Endothelial cell of umbilical vein (primary cell): ENCODE measurements at regions not wholly inside any gene's neighbourhood (a gene's known extent, or its start where the extent isn't known, plus 50 kb on each side); places are given as distances from the start of the nearest gene placed in this dataset.

Experiments
- BruUV-seq: library from RNA; stranded (reverse); fragments of 400-500 nt; replicated peaks from 2 replicates; lab custom pipeline; 2021; lab: Mats Ljungman, UMichigan
- CTCF ChIA-PET: fragments of 300-600, 350-600 bp; sonication (Branson Sonifier 250); formaldehyde crosslinking; loops from one replicate; lab custom pipeline; 2021; ENCODE audit warnings: antibody characterized with exemption, inconsistent platforms; lab: Charles Lee
- POLR2A ChIA-PET: fragments of 300-600, 350-600 bp; sonication (Branson Sonifier 250); formaldehyde crosslinking; loops from one replicate; lab custom pipeline; 2021; ENCODE audit warnings: antibody characterized with exemption, inconsistent platforms; lab: Charles Lee
- DNase-seq: peaks from one replicate; pipeline ENCODE4 v3.0.0-alpha.2; 2011; ENCODE audit warnings: low read depth, low spot score
- FAIRE-seq: peaks from 2 replicates; lab custom pipeline; 2011; peaks lifted over from hg19 to GRCh38; lab: Jason Lieb, UNC
- H2AFZ ChIP-seq: 2 replicates; pipeline ENCODE4 v1.6.0; 2012; ENCODE audit warnings: low read depth, low read length, control low read depth, inconsistent platforms
- H3K27ac ChIP-seq: 2 replicates; pipeline ENCODE4 v1.5.1; 2011; ENCODE audit warnings: low read depth, mild to moderate bottlenecking, control low read depth, low read length, moderate library complexity; ENCODE audit not compliant: insufficient read depth
- H3K27me3 ChIP-seq, 2 experiments: 2 replicates each; pipeline versions ENCODE4 v1.6.0 to v1.6.1; 2011; ENCODE audit warnings: low read length in 2 of 2, mixed read lengths in 1 of 2; ENCODE audit not compliant: control insufficient read depth in 2 of 2, insufficient read depth in 2 of 2
- H3K36me3 ChIP-seq, 2 experiments: 2 replicates in 1 of 2; 3 replicates in 1 of 2; pipeline ENCODE4 v1.5.1; 2011; ENCODE audit warnings: low read length in 2 of 2, mild to moderate bottlenecking in 1 of 2, moderate library complexity in 1 of 2; ENCODE audit not compliant: control insufficient read depth in 2 of 2, insufficient read depth in 2 of 2; ENCODE audit errors: extremely low read depth in 1 of 2
- H3K4me1 ChIP-seq: 3 replicates; pipeline ENCODE4 v1.5.1; 2011; ENCODE audit warnings: mild to moderate bottlenecking, low read length; ENCODE audit not compliant: control insufficient read depth, insufficient read depth; ENCODE audit errors: extremely low read depth
- H3K4me2 ChIP-seq: 2 replicates; pipeline ENCODE4 v1.6.1; 2011; ENCODE audit warnings: low read length, control low read depth, mixed read lengths; ENCODE audit not compliant: insufficient read depth
- H3K4me3 ChIP-seq, 3 experiments: fragments of 200-600 bp in 1 of 3; sonication (generic), shearing (Covaris generic) in 1 of 3; replicated peaks in 1 of 3; 2 replicates each; pipeline ENCODE4 v1.5.1; 2011 to 2016; ENCODE audit warnings: control low read depth in 3 of 3, low read length in 3 of 3, mild to moderate bottlenecking in 2 of 3, inconsistent platforms in 1 of 3, low read depth in 1 of 3, moderate library complexity in 1 of 3; ENCODE audit not compliant: insufficient read depth in 1 of 3
- H3K79me2 ChIP-seq: 2 replicates; pipeline ENCODE4 v1.6.0; 2012; ENCODE audit warnings: low read length, inconsistent platforms; ENCODE audit not compliant: control insufficient read depth, insufficient read depth
- H3K9ac ChIP-seq: replicated peaks from 2 replicates; pipeline ENCODE3; 2011; ENCODE audit warnings: low read length, control low read depth; ENCODE audit not compliant: insufficient read depth; ENCODE audit errors: extremely low read depth
- H3K9me1 ChIP-seq: replicated peaks from 3 replicates; pipeline ENCODE4 v1.6.0; 2011; ENCODE audit warnings: mild to moderate bottlenecking, low read length; ENCODE audit not compliant: control insufficient read depth, insufficient read depth; ENCODE audit errors: extremely low read depth
- H3K9me3 ChIP-seq: replicated peaks from 2 replicates; pipeline ENCODE4 v1.5.1; 2012; ENCODE audit warnings: low read length, inconsistent platforms; ENCODE audit not compliant: control insufficient read depth, insufficient read depth
- H4K20me1 ChIP-seq: replicated peaks from 2 replicates; pipeline ENCODE3; 2011; ENCODE audit warnings: mild to moderate bottlenecking, low read length; ENCODE audit not compliant: control insufficient read depth, insufficient read depth; ENCODE audit errors: extremely low read depth
- CTCF ChIP-seq, 2 donors: IDR thresholded peaks; 1 replicate in 1 of 2; 2 replicates in 1 of 2; pipeline ENCODE4 v1.5.1; 2011; ENCODE audit warnings: low read length in 2 of 2, mild to moderate bottlenecking in 2 of 2, moderate library complexity in 2 of 2, control low read depth in 1 of 2, inconsistent platforms in 1 of 2, low read depth in 1 of 2; ENCODE audit not compliant: insufficient read depth in 1 of 2; ENCODE audit errors: extremely low read depth in 1 of 2
- EZH2 ChIP-seq: IDR thresholded peaks from 2 replicates; pipeline ENCODE4 v1.6.1; 2012; ENCODE audit warnings: borderline replicate concordance, low read depth, mild to moderate bottlenecking, moderate library complexity, low read length, inconsistent platforms; ENCODE audit not compliant: severe bottlenecking
- FOS ChIP-seq: IDR thresholded peaks from 2 replicates; pipeline ENCODE4 v1.6.1; 2011; ENCODE audit warnings: mild to moderate bottlenecking, low read length, moderate library complexity, borderline replicate concordance; ENCODE audit not compliant: insufficient read depth
- GATA2 ChIP-seq: IDR thresholded peaks from 2 replicates; pipeline ENCODE4 v1.7.0; 2011; ENCODE audit warnings: low read depth, mild to moderate bottlenecking, moderate library complexity, mixed read lengths, low read length; ENCODE audit not compliant: insufficient read length, insufficient read depth
- JUN ChIP-seq: IDR thresholded peaks from 2 replicates; pipeline ENCODE4 v1.6.1; 2011; ENCODE audit warnings: borderline replicate concordance, low read depth; ENCODE audit not compliant: insufficient read length, insufficient read depth
- MAX ChIP-seq: IDR thresholded peaks from 2 replicates; pipeline ENCODE4 v1.6.1; 2011; ENCODE audit not compliant: insufficient read depth, insufficient read length
- MYC ChIP-seq: IDR thresholded peaks from one replicate; pipeline ENCODE4 v1.6.1; 2011; ENCODE audit warnings: mild to moderate bottlenecking, low read depth, low read length
- POLR2A ChIP-seq: IDR thresholded peaks from 2 replicates; pipeline ENCODE4 v1.6.1; 2012; ENCODE audit warnings: low read depth, mild to moderate bottlenecking, control low read depth, low read length
- POLR2AphosphoS5 ChIP-seq: IDR thresholded peaks from 2 replicates; pipeline ENCODE4 v1.6.1; 2012; ENCODE audit warnings: low read depth, mild to moderate bottlenecking, control low read depth, low read length, moderate library complexity; ENCODE audit not compliant: insufficient read depth
- dilution Hi-C: fragments of 300-500 bp; cut with MboI; formaldehyde crosslinking; loops from one replicate; pipeline ENCODE4 v1.15.0; 2019; ENCODE audit warnings: low sequenced_read_pairs; ENCODE audit not compliant: extremely low pct_ligation_motif_present
- intact Hi-C: fragments of 100-400 bp; cut with micrococcal nuclease; formaldehyde crosslinking; loops from one replicate; pipeline ENCODE4 v1.10.0; 2022

- POLR2A ChIA-PET = interaction anchor here (1.6 kb wide), 1 partner anchor 16 kb away, joined by 5 read pairs; no protein-coding TSS in a partner anchor
- FAIRE-seq = no peak
- H3K9me3 ChIP-seq = no peaks in the 10 kb centered on the region
- no peak overlapping the region for H3K9ac ChIP-seq
- H3K4me1 ChIP-seq = peaks cover 26% of the 10 kb centered on the region
- BruUV-seq = no TSS peak
- TF ChIP-seq MAX (no peak), EZH2 (no peak), CTCF (IDR thresholded peaks at IDR 0.05; ENCODE audit: extremely low read depth in 1 of 2, insufficient read depth in 1 of 2, low read depth in 1 of 2, low read length in 2 of 2) (no peak), POLR2A (no peak), POLR2AphosphoS5 (no peak), GATA2 (no peak), MYC (no peak), FOS (no peak), JUN (no peak)
- CTCF ChIA-PET = interaction anchor here (1.3 to 2.1 kb wide), 2 partner anchors 9 to 34 kb away, joined by 3 to 7 read pairs; no protein-coding TSS in a partner anchor
- no peaks in the 10 kb centered on the region for H3K79me2 ChIP-seq
- no peaks in the 10 kb centered on the region for H3K27me3 ChIP-seq
- no peak overlapping the region for H3K27ac ChIP-seq
- H4K20me1 ChIP-seq = no peaks in the 10 kb centered on the region
- no peak for DNase-seq
- no peak overlapping the region for H2AFZ ChIP-seq
- dilution Hi-C loops (no loop called here), intact Hi-C loops (no loop called here)
- H3K36me3 ChIP-seq = no peaks in the 10 kb centered on the region
- no peak overlapping the region for H3K4me2 ChIP-seq
- H3K4me3 ChIP-seq = no peak overlapping the region
- no peaks in the 10 kb centered on the region for H3K9me1 ChIP-seq
Observed at GRCh38 chr13:59358014-59358413, 805.7 kb downstream of the DIAPH3 start.
